ENCODE measurements at regions not wholly inside any gene's neighbourhood (a gene's known extent, or its start where the extent isn't known, plus 50 kb on each side); places are given as distances from the start of the nearest gene placed in this dataset.
A peak's percentile ranks its signal among the peaks of the same experiment; 100 is the strongest.

- no peaks in the 10 kb centered on the region for H3K36me3 Mint-ChIP-seq (ENCODE audit: low read depth)
- H3K4me1 Mint-ChIP-seq (ENCODE audit: low read depth), result no peaks in the 10 kb centered on the region
- no peaks in the 10 kb centered on the region for H3K9me3 Mint-ChIP-seq
- H3K27me3 Mint-ChIP-seq, result peaks cover 5% of the 10 kb centered on the region
- no peak overlapping the region for H3K27ac Mint-ChIP-seq
- H3K4me3 Mint-ChIP-seq, result no peak overlapping the region
Observed at GRCh38 chr1:198079432-198079951, 77.3 kb upstream of the NEK7 start.

- Mint-ChIP-seq H3K4me3 (no peak overlapping the region), H3K27me3 (no peaks in the 10 kb centered on the region), H3K36me3 (ENCODE audit: low read depth) (no peaks in the 10 kb centered on the region), H3K4me1 (ENCODE audit: low read depth) (no peaks in the 10 kb centered on the region), H3K27ac (no peak overlapping the region), H3K9me3 (no peaks in the 10 kb centered on the region)
Observed at GRCh38 chr1:198082576-198082975, 74.2 kb upstream of the NEK7 start.

GRCh38 chr1:198083549-198083948 lies 73.2 kb upstream of the NEK7 start:
- Mint-ChIP-seq H3K4me3 (no peak overlapping the region), H3K27me3 (no peaks in the 10 kb centered on the region), H3K36me3 (ENCODE audit: low read depth) (no peaks in the 10 kb centered on the region), H3K27ac (no peak overlapping the region), H3K4me1 (ENCODE audit: low read depth) (peaks cover 3% of the 10 kb centered on the region), H3K9me3 (no peaks in the 10 kb centered on the region)

GRCh38 chr1:198084241-198084908 lies 72.4 kb upstream of the NEK7 start:
- Mint-ChIP-seq H3K4me1 (ENCODE audit: low read depth) (peaks cover 8% of the 10 kb centered on the region), H3K36me3 (ENCODE audit: low read depth) (no peaks in the 10 kb centered on the region), H3K27me3 (no peaks in the 10 kb centered on the region), H3K27ac (no peak overlapping the region), H3K4me3 (no peak overlapping the region), H3K9me3 (no peaks in the 10 kb centered on the region)

DNA sequence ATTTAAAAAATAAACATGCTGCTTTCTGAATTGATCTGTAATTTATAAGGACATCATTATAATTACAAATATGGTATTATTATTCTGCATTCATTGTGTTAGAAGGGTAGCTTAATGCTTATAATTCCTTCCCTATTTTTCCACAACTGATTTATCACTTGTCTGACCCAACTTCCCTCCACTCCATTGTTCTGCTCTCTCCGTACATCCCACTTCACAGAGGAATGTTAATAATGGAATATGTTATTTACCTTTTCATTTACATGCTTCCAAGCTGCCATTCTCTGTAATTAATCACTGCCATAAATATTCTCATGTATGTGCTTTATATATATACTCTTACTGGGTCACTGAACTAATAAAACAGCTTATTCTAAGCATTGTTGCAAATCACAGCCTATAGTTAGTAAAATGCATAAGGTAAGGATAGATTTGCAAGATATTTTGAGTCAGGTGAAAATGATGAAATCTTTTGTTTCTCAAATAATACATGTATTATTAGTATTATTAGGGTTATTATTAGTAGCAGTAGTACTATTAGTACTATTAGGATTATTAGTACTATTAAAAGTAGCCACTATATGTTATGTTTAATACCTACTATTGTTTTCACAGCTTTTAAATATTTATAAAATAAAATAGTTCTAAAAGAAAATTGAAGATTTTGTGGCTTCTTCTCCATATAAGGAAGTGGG lies 70.6 kb upstream of the NEK7 start:
- no peaks in the 10 kb centered on the region for H3K36me3 Mint-ChIP-seq (ENCODE audit: low read depth)
- no peak overlapping the region for H3K27ac Mint-ChIP-seq
- no peaks in the 10 kb centered on the region for H3K9me3 Mint-ChIP-seq
- no peaks in the 10 kb centered on the region for H3K27me3 Mint-ChIP-seq
- peaks cover 8% of the 10 kb centered on the region for H3K4me1 Mint-ChIP-seq (ENCODE audit: low read depth)
- no peak overlapping the region for H3K4me3 Mint-ChIP-seq

GRCh38 chr1:198087831-198088230 lies 69.0 kb upstream of the NEK7 start:
- H3K9me3 Mint-ChIP-seq, result no peaks in the 10 kb centered on the region
- no peaks in the 10 kb centered on the region for H3K27me3 Mint-ChIP-seq
- no peaks in the 10 kb centered on the region for H3K36me3 Mint-ChIP-seq (ENCODE audit: low read depth)
- H3K4me3 Mint-ChIP-seq, result no peak overlapping the region
- peaks cover 8% of the 10 kb centered on the region for H3K4me1 Mint-ChIP-seq (ENCODE audit: low read depth)
- no peak overlapping the region for H3K27ac Mint-ChIP-seq

DNA sequence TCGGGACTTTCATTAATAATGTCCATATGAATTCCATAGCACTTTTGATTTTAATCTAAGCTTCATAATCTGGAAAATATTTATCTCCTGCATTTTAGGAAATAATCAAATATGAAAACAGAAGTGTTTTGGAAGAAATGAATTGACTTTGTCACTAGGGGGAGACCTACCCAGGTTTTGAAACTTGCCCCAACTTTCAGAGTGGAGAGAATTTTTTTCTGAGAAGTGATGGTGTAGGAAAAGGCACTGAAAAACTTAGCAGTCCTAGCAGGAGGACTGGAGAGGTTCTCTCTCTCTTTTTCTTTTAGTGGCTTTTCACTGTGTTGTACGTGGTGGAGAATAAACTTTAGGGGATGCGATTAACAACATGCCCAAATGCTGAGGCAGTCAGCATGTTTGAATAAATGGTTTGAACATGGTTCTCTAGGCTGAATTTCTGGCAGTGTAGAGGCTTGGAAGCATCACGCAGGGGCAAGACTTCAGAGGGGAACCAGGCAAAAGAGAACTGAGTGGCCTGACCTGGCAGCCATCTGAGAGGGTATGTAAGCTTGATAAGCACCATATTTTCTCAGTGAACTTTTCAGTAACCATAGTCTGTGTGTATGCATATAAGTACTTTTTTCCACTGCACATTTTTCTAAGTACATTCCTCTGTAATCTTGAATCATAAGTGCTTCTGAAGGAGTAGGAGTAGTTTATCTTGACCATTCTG lies 68.3 kb upstream of the NEK7 start:
- Mint-ChIP-seq H3K36me3 (ENCODE audit: low read depth) (no peaks in the 10 kb centered on the region), H3K4me1 (ENCODE audit: low read depth) (peaks cover 8% of the 10 kb centered on the region), H3K27me3 (no peaks in the 10 kb centered on the region), H3K9me3 (no peaks in the 10 kb centered on the region), H3K4me3 (no peak overlapping the region), H3K27ac (peak overlapping the region; percentile 69)

DNA sequence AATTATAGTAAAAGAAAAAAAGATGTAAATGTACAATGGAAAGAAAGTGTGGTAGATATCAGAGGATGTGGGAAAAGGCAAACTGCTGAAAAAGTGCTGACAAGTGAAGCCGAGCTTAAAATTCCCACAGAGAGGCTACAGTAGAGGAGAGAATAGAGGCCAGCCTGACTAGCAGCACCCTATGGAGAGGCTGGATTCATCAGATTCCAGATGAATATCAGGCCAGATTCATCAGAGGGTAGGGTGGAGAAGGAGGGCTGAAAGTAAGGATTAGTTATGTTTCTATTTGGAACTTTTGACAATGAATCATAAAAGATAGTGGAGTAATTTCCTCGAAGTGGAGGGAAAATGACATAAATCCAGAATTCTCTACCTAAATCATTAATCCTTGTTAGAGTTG lies 60.4 kb upstream of the NEK7 start:
- H3K4me1 Mint-ChIP-seq (ENCODE audit: low read depth), result peaks cover 3% of the 10 kb centered on the region
- H3K27ac Mint-ChIP-seq, result no peak overlapping the region
- H3K27me3 Mint-ChIP-seq, result no peaks in the 10 kb centered on the region
- no peaks in the 10 kb centered on the region for H3K36me3 Mint-ChIP-seq (ENCODE audit: low read depth)
- H3K9me3 Mint-ChIP-seq, result no peaks in the 10 kb centered on the region
- no peak overlapping the region for H3K4me3 Mint-ChIP-seq

GRCh38 chr1:198099755-198100154 lies 57.0 kb upstream of the NEK7 start:
- no peaks in the 10 kb centered on the region for H3K36me3 Mint-ChIP-seq (ENCODE audit: low read depth)
- peaks cover 25% of the 10 kb centered on the region for H3K4me1 Mint-ChIP-seq (ENCODE audit: low read depth)
- H3K27me3 Mint-ChIP-seq, result no peaks in the 10 kb centered on the region

GRCh38 chr1:198101716-198102453 lies 54.9 kb upstream of the NEK7 start:
- H3K9me3 Mint-ChIP-seq, result no peaks in the 10 kb centered on the region
- no peak overlapping the region for H3K4me3 Mint-ChIP-seq
- no peaks in the 10 kb centered on the region for H3K27me3 Mint-ChIP-seq
- no peak overlapping the region for H3K27ac Mint-ChIP-seq
- H3K36me3 Mint-ChIP-seq (ENCODE audit: low read depth), result no peaks in the 10 kb centered on the region
- H3K4me1 Mint-ChIP-seq (ENCODE audit: low read depth), result peaks cover 25% of the 10 kb centered on the region

More at GRCh38 chr1:198099755-198100154, 57.0 kb upstream of the NEK7 start:
- Mint-ChIP-seq H3K9me3 (no peaks in the 10 kb centered on the region), H3K4me3 (no peak overlapping the region), H3K27ac (no peak overlapping the region)

- H3K9me3 Mint-ChIP-seq, result no peaks in the 10 kb centered on the region
- peak overlapping the region; percentile 31 for H3K4me3 Mint-ChIP-seq
- peak overlapping the region; percentile 33 for H3K27ac Mint-ChIP-seq
- no peaks in the 10 kb centered on the region for H3K36me3 Mint-ChIP-seq (ENCODE audit: low read depth)
- no peaks in the 10 kb centered on the region for H3K27me3 Mint-ChIP-seq
- peaks cover 25% of the 10 kb centered on the region for H3K4me1 Mint-ChIP-seq (ENCODE audit: low read depth)
Observed at GRCh38 chr1:198102454-198102827, 54.4 kb upstream of the NEK7 start.

DNA sequence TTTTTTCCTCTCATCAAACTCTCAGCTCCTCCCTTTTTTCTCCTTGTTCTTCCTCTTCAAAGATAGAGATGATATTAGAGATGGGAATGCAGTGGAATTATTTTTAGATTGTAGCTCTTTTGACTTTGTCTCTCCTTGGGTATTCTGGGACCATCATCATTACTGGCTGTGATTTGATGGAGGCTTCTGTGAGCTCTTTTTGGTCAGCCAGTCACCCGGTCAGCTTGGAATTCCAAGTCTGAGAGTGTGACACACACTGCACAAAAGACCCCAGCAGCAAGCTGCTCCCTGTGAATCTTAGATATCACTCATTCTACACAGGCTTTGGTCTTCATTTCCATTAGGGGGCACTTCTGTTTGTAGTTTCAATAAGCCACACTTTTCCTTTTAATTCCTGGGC lies 51.6 kb upstream of the NEK7 start:
- H3K36me3 Mint-ChIP-seq (ENCODE audit: low read depth), result no peaks in the 10 kb centered on the region
- no peaks in the 10 kb centered on the region for H3K27me3 Mint-ChIP-seq
- peaks cover 25% of the 10 kb centered on the region for H3K4me1 Mint-ChIP-seq (ENCODE audit: low read depth)
- H3K27ac Mint-ChIP-seq, result no peak overlapping the region
- H3K4me3 Mint-ChIP-seq, result no peak overlapping the region
- H3K9me3 Mint-ChIP-seq, result no peaks in the 10 kb centered on the region

DNA sequence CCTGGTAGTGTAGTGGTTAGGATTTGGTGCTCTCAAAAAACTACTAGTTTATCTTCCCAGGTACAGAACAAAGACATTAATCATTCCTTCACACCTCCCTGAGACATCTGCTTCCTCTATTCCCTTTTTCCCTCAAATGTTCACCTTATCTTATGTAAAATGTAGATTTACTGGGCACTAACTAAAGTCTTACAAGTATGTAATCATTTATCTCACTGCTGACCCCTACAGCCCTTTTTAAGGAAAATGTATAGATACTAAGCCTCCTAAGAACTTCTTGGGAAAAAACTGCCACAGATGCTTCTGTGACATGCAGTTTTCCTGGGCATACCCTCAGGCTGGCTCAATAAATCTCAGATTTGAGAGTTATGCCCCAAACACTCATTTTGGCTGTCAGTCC lies 50.8 kb upstream of the NEK7 start:
- Mint-ChIP-seq H3K4me3 (no peak overlapping the region), H3K9me3 (no peaks in the 10 kb centered on the region), H3K27ac (no peak overlapping the region), H3K36me3 (ENCODE audit: low read depth) (no peaks in the 10 kb centered on the region), H3K27me3 (no peaks in the 10 kb centered on the region), H3K4me1 (ENCODE audit: low read depth) (peaks cover 25% of the 10 kb centered on the region)
